ENCODE measurements at regions not wholly inside any gene's neighbourhood (a gene's known extent, or its start where the extent isn't known, plus 50 kb on each side); places are given as distances from the start of the nearest gene placed in this dataset.

- TF ChIP-seq CSRNP3 (CRISPR knock-in tag; IDR thresholded peaks at IDR 0.05) (no peak), ZNF70 (CRISPR knock-in tag; IDR thresholded peaks at IDR 0.05) (no peak), CSDC2 (CRISPR knock-in tag; IDR thresholded peaks at IDR 0.05) (no peak)
- no peak for ATAC-seq
These were observed 73.6 kb upstream of the CYP1B1 start for GRCh38 chr2:38149531-38149930.

GRCh38 chr2:38148501-38148900, 72.5 kb upstream of the CYP1B1 start:
- no peak for ATAC-seq
- TF ChIP-seq CSRNP3 (CRISPR knock-in tag; IDR thresholded peaks at IDR 0.05) (no peak), PPARA (CRISPR knock-in tag; IDR thresholded peaks at IDR 0.05; ENCODE audit: borderline replicate concordance) (no peak), TOX (CRISPR knock-in tag; IDR thresholded peaks at IDR 0.05; ENCODE audit: borderline replicate concordance) (no peak), ZFP3 (CRISPR knock-in tag; IDR thresholded peaks at IDR 0.05) (no peak)

GRCh38 chr2:38147333-38148121, 71.6 kb upstream of the CYP1B1 start:
- peak; percentile 61 for ATAC-seq
- no peak for TF ChIP-seq ZFP30 (CRISPR knock-in tag; IDR thresholded peaks at IDR 0.05)
- TF ChIP-seq ZFP3 (CRISPR knock-in tag; IDR thresholded peaks at IDR 0.05): no peak
- TF ChIP-seq, protein P1, sequence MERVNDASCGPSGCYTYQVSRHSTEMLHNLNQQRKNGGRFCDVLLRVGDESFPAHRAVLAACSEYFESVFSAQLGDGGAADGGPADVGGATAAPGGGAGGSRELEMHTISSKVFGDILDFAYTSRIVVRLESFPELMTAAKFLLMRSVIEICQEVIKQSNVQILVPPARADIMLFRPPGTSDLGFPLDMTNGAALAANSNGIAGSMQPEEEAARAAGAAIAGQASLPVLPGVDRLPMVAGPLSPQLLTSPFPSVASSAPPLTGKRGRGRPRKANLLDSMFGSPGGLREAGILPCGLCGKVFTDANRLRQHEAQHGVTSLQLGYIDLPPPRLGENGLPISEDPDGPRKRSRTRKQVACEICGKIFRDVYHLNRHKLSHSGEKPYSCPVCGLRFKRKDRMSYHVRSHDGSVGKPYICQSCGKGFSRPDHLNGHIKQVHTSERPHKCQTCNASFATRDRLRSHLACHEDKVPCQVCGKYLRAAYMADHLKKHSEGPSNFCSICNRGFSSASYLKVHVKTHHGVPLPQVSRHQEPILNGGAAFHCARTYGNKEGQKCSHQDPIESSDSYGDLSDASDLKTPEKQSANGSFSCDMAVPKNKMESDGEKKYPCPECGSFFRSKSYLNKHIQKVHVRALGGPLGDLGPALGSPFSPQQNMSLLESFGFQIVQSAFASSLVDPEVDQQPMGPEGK (CRISPR knock-in tag; IDR thresholded peaks at IDR 0.05; ENCODE audit: borderline replicate concordance): no peak
- TF ChIP-seq, protein P2, sequence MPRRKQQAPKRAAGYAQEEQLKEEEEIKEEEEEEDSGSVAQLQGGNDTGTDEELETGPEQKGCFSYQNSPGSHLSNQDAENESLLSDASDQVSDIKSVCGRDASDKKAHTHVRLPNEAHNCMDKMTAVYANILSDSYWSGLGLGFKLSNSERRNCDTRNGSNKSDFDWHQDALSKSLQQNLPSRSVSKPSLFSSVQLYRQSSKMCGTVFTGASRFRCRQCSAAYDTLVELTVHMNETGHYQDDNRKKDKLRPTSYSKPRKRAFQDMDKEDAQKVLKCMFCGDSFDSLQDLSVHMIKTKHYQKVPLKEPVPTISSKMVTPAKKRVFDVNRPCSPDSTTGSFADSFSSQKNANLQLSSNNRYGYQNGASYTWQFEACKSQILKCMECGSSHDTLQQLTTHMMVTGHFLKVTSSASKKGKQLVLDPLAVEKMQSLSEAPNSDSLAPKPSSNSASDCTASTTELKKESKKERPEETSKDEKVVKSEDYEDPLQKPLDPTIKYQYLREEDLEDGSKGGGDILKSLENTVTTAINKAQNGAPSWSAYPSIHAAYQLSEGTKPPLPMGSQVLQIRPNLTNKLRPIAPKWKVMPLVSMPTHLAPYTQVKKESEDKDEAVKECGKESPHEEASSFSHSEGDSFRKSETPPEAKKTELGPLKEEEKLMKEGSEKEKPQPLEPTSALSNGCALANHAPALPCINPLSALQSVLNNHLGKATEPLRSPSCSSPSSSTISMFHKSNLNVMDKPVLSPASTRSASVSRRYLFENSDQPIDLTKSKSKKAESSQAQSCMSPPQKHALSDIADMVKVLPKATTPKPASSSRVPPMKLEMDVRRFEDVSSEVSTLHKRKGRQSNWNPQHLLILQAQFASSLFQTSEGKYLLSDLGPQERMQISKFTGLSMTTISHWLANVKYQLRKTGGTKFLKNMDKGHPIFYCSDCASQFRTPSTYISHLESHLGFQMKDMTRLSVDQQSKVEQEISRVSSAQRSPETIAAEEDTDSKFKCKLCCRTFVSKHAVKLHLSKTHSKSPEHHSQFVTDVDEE (CRISPR knock-in tag; IDR thresholded peaks at IDR 0.05): no peak
- TF ChIP-seq TCF4 (CRISPR knock-in tag; IDR thresholded peaks at IDR 0.05; ENCODE audit: borderline replicate concordance): no peak
- TF ChIP-seq, protein P3, sequence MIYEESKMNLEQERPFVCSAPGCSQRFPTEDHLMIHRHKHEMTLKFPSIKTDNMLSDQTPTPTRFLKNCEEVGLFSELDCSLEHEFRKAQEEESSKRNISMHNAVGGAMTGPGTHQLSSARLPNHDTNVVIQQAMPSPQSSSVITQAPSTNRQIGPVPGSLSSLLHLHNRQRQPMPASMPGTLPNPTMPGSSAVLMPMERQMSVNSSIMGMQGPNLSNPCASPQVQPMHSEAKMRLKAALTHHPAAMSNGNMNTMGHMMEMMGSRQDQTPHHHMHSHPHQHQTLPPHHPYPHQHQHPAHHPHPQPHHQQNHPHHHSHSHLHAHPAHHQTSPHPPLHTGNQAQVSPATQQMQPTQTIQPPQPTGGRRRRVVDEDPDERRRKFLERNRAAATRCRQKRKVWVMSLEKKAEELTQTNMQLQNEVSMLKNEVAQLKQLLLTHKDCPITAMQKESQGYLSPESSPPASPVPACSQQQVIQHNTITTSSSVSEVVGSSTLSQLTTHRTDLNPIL (CRISPR knock-in tag; IDR thresholded peaks at IDR 0.05; ENCODE audit: low read depth): no peak
- TF ChIP-seq OSR1 (CRISPR knock-in tag; IDR thresholded peaks at IDR 0.05): no peak

DNA sequence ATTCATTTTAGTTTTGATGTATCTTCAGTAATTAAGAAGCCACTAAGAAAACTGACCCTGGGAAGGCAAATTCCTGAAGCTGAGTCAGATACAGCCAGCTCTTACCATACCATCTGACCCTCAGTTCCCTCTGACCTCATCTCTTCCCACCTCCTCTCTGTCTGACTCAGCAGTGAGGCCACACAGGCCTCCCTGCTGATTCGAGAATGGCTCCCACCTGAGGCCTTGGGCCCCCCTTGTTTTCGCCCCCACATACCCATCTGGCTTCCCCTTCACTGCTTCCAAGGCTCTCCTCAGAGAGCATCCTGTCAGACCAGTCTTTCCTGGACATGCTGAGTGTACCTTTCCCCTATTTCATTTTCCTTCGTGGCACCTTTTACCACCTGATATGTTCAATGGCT, 71.0 kb upstream of the CYP1B1 start:
- peak; percentile 98 for ATAC-seq
- no peak for TF ChIP-seq TCF4 (CRISPR knock-in tag; IDR thresholded peaks at IDR 0.05; ENCODE audit: borderline replicate concordance)
- TF ChIP-seq, protein P1 (CRISPR knock-in tag; IDR thresholded peaks at IDR 0.05; ENCODE audit: borderline replicate concordance): no peak
- no peak for TF ChIP-seq OSR1 (CRISPR knock-in tag; IDR thresholded peaks at IDR 0.05)
- TF ChIP-seq ISL1 (CRISPR knock-in tag; IDR thresholded peaks at IDR 0.05): no peak
- no peak for TF ChIP-seq SNAI2 (CRISPR knock-in tag; IDR thresholded peaks at IDR 0.05)
- no peak for TF ChIP-seq ZNF70 (CRISPR knock-in tag; IDR thresholded peaks at IDR 0.05)
- no peak for TF ChIP-seq POU6F1 (CRISPR knock-in tag; IDR thresholded peaks at IDR 0.05; ENCODE audit: borderline replicate concordance, low read depth)
- no peak for TF ChIP-seq ARNTL (CRISPR knock-in tag; IDR thresholded peaks at IDR 0.05; ENCODE audit: borderline replicate concordance, low read depth)
- TF ChIP-seq, protein P3 (CRISPR knock-in tag; IDR thresholded peaks at IDR 0.05; ENCODE audit: low read depth): no peak
- TF ChIP-seq CSDC2 (CRISPR knock-in tag; IDR thresholded peaks at IDR 0.05): no peak
- no peak for TF ChIP-seq PPARA (CRISPR knock-in tag; IDR thresholded peaks at IDR 0.05; ENCODE audit: borderline replicate concordance)
- no peak for TF ChIP-seq BACH2 (CRISPR knock-in tag; IDR thresholded peaks at IDR 0.05; ENCODE audit: borderline replicate concordance)
- no peak for TF ChIP-seq ZNF565 (CRISPR knock-in tag; conservative IDR thresholded peaks at IDR 0.05; ENCODE audit: low read depth)
- TF ChIP-seq ESRRG (CRISPR knock-in tag; IDR thresholded peaks at IDR 0.05): no peak
- no peak for TF ChIP-seq GLIS3 (CRISPR knock-in tag; IDR thresholded peaks at IDR 0.05)
- TF ChIP-seq ZC3H10 (CRISPR knock-in tag; IDR thresholded peaks at IDR 0.05): no peak

All from SK-N-SH treated with all-trans-retinoic acid at 6 μM for 48 hours (cell line).